PC-9 (cell line): ENCODE measurements at regions not wholly inside any gene's neighbourhood (a gene's known extent, or its start where the extent isn't known, plus 50 kb on each side); places are given as distances from the start of the nearest gene placed in this dataset.

Experiments
- CTCF ChIP-seq: fragments of 200-600 bp; sonication (generic); conservative IDR thresholded peaks from 2 replicates; pipeline ENCODE4 v1.6.1; 2017; ENCODE audit warnings: mixed run types, antibody characterized with exemption, mild to moderate bottlenecking, moderate library complexity
- EZH2 ChIP-seq: fragments of 200-600 bp; sonication (generic); IDR thresholded peaks from 2 replicates; pipeline ENCODE4 v1.8.0; 2017; ENCODE audit warnings: antibody characterized with exemption, low read depth

DNA sequence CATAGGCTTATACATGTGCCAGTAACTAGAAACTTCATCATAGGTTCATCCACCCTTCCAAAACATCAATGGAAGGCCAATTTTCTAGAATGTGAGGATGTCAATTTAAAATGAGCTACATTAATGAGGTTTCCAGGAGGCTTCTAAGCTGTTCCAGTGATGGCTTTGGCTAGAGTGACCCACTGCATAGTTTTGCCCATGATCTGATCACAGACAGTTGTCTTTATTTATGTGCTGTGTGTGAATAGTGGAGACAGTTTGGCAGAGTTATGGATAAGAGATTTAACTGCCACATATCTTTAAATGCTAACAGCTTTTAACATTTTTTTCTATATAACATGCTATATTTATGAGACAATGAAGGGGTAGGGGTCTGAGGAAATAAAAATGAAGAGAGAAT is 139.0 kb upstream of the ZNF462 start:
- no peak for TF ChIP-seq EZH2
- TF ChIP-seq CTCF, result no peak
